ENCODE measurements at regions not wholly inside any gene's neighbourhood (a gene's known extent, or its start where the extent isn't known, plus 50 kb on each side); places are given as distances from the start of the nearest gene placed in this dataset.

DNA sequence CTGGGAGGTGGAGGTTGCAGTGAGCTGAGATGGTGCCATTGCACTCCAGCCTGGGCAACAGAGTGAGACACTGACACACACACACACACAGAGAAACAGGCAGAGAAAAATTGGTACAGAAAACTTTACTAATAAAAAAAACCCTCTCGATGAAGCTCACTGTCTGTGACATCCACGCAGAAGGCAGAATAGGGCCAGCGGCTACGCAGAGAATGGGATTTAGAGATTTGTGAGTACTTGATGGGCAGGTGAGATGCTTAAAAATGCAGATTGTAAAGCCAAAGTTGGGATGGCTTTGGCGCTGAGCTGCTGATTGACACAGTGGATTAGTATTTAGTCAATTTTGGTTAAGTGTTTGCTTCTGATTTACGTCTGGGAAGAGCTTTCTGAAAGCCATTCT is 561.1 kb downstream of the TBC1D22A start:
- TF ChIP-seq POLR2AphosphoS5 (IDR thresholded peaks at IDR 0.05), result no peak
- no peak for TF ChIP-seq POLR2A (IDR thresholded peaks at IDR 0.05)
- TF ChIP-seq, protein P1, sequence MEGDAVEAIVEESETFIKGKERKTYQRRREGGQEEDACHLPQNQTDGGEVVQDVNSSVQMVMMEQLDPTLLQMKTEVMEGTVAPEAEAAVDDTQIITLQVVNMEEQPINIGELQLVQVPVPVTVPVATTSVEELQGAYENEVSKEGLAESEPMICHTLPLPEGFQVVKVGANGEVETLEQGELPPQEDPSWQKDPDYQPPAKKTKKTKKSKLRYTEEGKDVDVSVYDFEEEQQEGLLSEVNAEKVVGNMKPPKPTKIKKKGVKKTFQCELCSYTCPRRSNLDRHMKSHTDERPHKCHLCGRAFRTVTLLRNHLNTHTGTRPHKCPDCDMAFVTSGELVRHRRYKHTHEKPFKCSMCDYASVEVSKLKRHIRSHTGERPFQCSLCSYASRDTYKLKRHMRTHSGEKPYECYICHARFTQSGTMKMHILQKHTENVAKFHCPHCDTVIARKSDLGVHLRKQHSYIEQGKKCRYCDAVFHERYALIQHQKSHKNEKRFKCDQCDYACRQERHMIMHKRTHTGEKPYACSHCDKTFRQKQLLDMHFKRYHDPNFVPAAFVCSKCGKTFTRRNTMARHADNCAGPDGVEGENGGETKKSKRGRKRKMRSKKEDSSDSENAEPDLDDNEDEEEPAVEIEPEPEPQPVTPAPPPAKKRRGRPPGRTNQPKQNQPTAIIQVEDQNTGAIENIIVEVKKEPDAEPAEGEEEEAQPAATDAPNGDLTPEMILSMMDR (IDR thresholded peaks at IDR 0.05), result no peak
- no peak for TF ChIP-seq EP300 (IDR thresholded peaks at IDR 0.05)
